Activated CD4-positive, alpha-beta T cell treated with anti-CD3 and anti-CD28 coated beads for 24 hours (primary cell): ENCODE measurements at regions not wholly inside any gene's neighbourhood (a gene's known extent, or its start where the extent isn't known, plus 50 kb on each side); places are given as distances from the start of the nearest gene placed in this dataset.
"Not testable (repeated sequence)": the region's sequence is repeated elsewhere in the genome, so short reads cannot be mapped to it uniquely, and the experiment has no call there.

Experiments used
- DNase-seq, 2 donors: peaks; one replicate each; pipeline ENCODE4 v3.0.0-alpha.2; 2020; ENCODE audit warnings: low read depth in 2 of 2

GRCh38 chr4:111955001-111955400 lies 190.3 kb upstream of the FAM241A start:
- no peak for DNase-seq

GRCh38 chr4:111957116-111957515 lies 188.1 kb upstream of the FAM241A start:
- no peak for DNase-seq

GRCh38 chr4:111957997-111958396 lies 187.3 kb upstream of the FAM241A start:
- DNase-seq = no peak

GRCh38 chr4:111959222-111959621 lies 186.0 kb upstream of the FAM241A start:
- no peak for DNase-seq

- no peak for DNase-seq
These were observed 185.0 kb upstream of the FAM241A start for GRCh38 chr4:111960241-111960667.

GRCh38 chr4:111961026-111961425 lies 184.2 kb upstream of the FAM241A start:
- not testable (repeated sequence) for DNase-seq

- DNase-seq = no peak
These were observed 183.4 kb upstream of the FAM241A start for GRCh38 chr4:111961809-111962208.

- DNase-seq = no peak
These were observed 182.0 kb upstream of the FAM241A start for GRCh38 chr4:111963158-111963700.

- DNase-seq = no peak
These were observed 167.8 kb upstream of the FAM241A start for GRCh38 chr4:111977419-111977965.

- no peak for DNase-seq
These were observed 165.3 kb upstream of the FAM241A start for GRCh38 chr4:111979921-111980320.

- DNase-seq = no peak
These were observed 163.2 kb upstream of the FAM241A start for GRCh38 chr4:111982089-111982488.

GRCh38 chr4:111984169-111984819 lies 161.0 kb upstream of the FAM241A start:
- DNase-seq = no peak

GRCh38 chr4:111985426-111985825 lies 159.8 kb upstream of the FAM241A start:
- DNase-seq = no peak

GRCh38 chr4:111986095-111986494 lies 159.2 kb upstream of the FAM241A start:
- DNase-seq = no peak

- DNase-seq = no peak
These were observed 156.7 kb upstream of the FAM241A start for GRCh38 chr4:111988514-111988913.

- no peak for DNase-seq
These were observed 155.4 kb upstream of the FAM241A start for GRCh38 chr4:111989817-111990216.

- DNase-seq = no peak
These were observed 154.1 kb upstream of the FAM241A start for GRCh38 chr4:111991163-111991562.

GRCh38 chr4:111991797-111992196 lies 153.5 kb upstream of the FAM241A start:
- no peak for DNase-seq

- DNase-seq = no peak
These were observed 152.7 kb upstream of the FAM241A start for GRCh38 chr4:111992351-111993168.

GRCh38 chr4:111994392-111994791 lies 150.9 kb upstream of the FAM241A start:
- DNase-seq = no peak

- DNase-seq = no peak
These were observed 147.5 kb upstream of the FAM241A start for GRCh38 chr4:111997785-111998184.

- DNase-seq = no peak
These were observed 145.5 kb upstream of the FAM241A start for GRCh38 chr4:111999801-112000200.

- DNase-seq = no peak
These were observed 144.2 kb upstream of the FAM241A start for GRCh38 chr4:112001041-112001440.
